NT2/D1 (cell line): ENCODE measurements at regions not wholly inside any gene's neighbourhood (a gene's known extent, or its start where the extent isn't known, plus 50 kb on each side); places are given as distances from the start of the nearest gene placed in this dataset.

Experiments
- SUZ12 ChIP-seq: IDR thresholded peaks from 2 replicates; pipeline ENCODE4 v1.6.1; 2011; ENCODE audit not compliant: insufficient read length, insufficient read depth; ENCODE audit errors: extremely low read depth
- YY1 ChIP-seq: IDR thresholded peaks from 2 replicates; pipeline ENCODE4 v1.6.1; 2011; ENCODE audit not compliant: insufficient read length, insufficient read depth
- ZNF274 ChIP-seq: IDR thresholded peaks from 2 replicates; pipeline ENCODE4 v1.6.1; 2011; ENCODE audit warnings: mild to moderate bottlenecking, low read depth, low read length

- TF ChIP-seq ZNF274 (no peak), YY1 (no peak), SUZ12 (no peak)
Measured at GRCh38 chr11:69974528-69974927, 103.6 kb upstream of the ANO1 start.
